HCT116 (cell line): ENCODE measurements at regions not wholly inside any gene's neighbourhood (a gene's known extent, or its start where the extent isn't known, plus 50 kb on each side); places are given as distances from the start of the nearest gene placed in this dataset.

ENCODE experiments used
- ATAC-seq: fragments of 200-7000 bp; cut with Tn5 transposase; 2 replicates; pipeline ENCODE4 v1.9.1; 2020; ENCODE audit warnings: mild to moderate bottlenecking, moderate library complexity
- BruUV-seq: library from RNA; stranded (reverse); fragments of 400-500 nt; replicated peaks from 2 replicates; lab custom pipeline; 2021; lab: Mats Ljungman, UMichigan
- CTCF ChIA-PET: fragments of 300-600 bp; sonication (Branson Sonifier 250); formaldehyde crosslinking; loops from one replicate; lab custom pipeline; 2021; ENCODE audit warnings: antibody characterized with exemption; lab: Charles Lee
- POLR2A ChIA-PET: fragments of 300-600, 350-600 bp; sonication (Branson Sonifier 250); formaldehyde crosslinking; loops from one replicate; lab custom pipeline; 2021; ENCODE audit warnings: antibody characterized with exemption; lab: Charles Lee
- RAD21 ChIA-PET, 2 experiments: fragments of 300-600 bp; sonication (Branson Sonifier 250); formaldehyde crosslinking; loops; one replicate each; lab custom pipeline; 2023; ENCODE audit warnings: low total read pairs in 2 of 2; ENCODE audit not compliant: uncharacterized antibody in 2 of 2, unreplicated experiment in 2 of 2, low non-redundant PET in 1 of 2; lab: Charles Lee
- DNase-seq: peaks from one replicate; pipeline ENCODE4 v3.0.0-alpha.2; 2010; ENCODE audit warnings: low read depth, low spot score
- H2AFZ ChIP-seq: fragments of 200-600 bp; shearing (Covaris generic), sonication (generic); 2 replicates; pipeline ENCODE4 v1.6.1; 2017; ENCODE audit warnings: low read depth, mixed run types, mixed read lengths, antibody characterized with exemption, low read length; ENCODE audit not compliant: poor library complexity, severe bottlenecking
- H3K27ac ChIP-seq: 2 replicates; pipeline ENCODE4 v1.5.1; 2012; ENCODE audit warnings: low read depth, low read length
- H3K27me3 ChIP-seq: fragments of 200-600 bp; sonication (generic); 2 replicates; pipeline ENCODE4 v1.6.1; 2016; ENCODE audit warnings: mixed run types, low read length, mixed read lengths; ENCODE audit not compliant: insufficient read depth
- H3K36me3 ChIP-seq, 2 experiments: fragments of 200-500 bp in 1 of 2; fragments of 200-600 bp in 1 of 2; sonication (Bioruptor generic) in 1 of 2; sonication (generic) in 1 of 2; 2 replicates each; pipeline versions ENCODE4 v1.5.1 to v1.6.1; 2014 to 2016; ENCODE audit warnings: low read length in 2 of 2, inconsistent platforms in 1 of 2, mixed read lengths in 1 of 2, mixed run types in 1 of 2; ENCODE audit not compliant: insufficient read depth in 2 of 2, control insufficient read depth in 1 of 2
- H3K4me1 ChIP-seq, 2 experiments: fragments of 200-600 bp in 1 of 2; sonication (generic) in 1 of 2; 2 replicates each; pipeline versions ENCODE4 v1.5.1 to v1.6.1; 2012 to 2017; ENCODE audit warnings: low read length in 2 of 2, inconsistent platforms in 1 of 2, mild to moderate bottlenecking in 1 of 2, mixed read lengths in 1 of 2, mixed run types in 1 of 2, moderate library complexity in 1 of 2; ENCODE audit not compliant: insufficient read depth in 2 of 2, control insufficient read depth in 1 of 2
- H3K4me2 ChIP-seq: fragments of 200-600 bp; sonication (generic); 2 replicates; pipeline ENCODE4 v1.6.1; 2017; ENCODE audit warnings: mixed run types, low read length, mixed read lengths
- H3K4me3 ChIP-seq, 2 experiments: fragments of 200-600 bp in 1 of 2; sonication (generic) in 1 of 2; replicated peaks in 1 of 2; 2 replicates each; pipeline ENCODE4 v1.5.1; 2011 to 2016; ENCODE audit warnings: low read length in 2 of 2, control low read depth in 1 of 2, low read depth in 1 of 2, mild to moderate bottlenecking in 1 of 2, mixed read lengths in 1 of 2, mixed run types in 1 of 2
- H3K79me2 ChIP-seq: fragments of 200-600 bp; sonication (generic); 2 replicates; pipeline ENCODE4 v1.6.1; 2017; ENCODE audit warnings: mild to moderate bottlenecking, mixed run types, low read length, moderate library complexity, mixed read lengths; ENCODE audit not compliant: insufficient read depth
- H3K9ac ChIP-seq: fragments of 200-600 bp; sonication (generic); 2 replicates; pipeline ENCODE4 v1.6.1; 2016; ENCODE audit warnings: low read length, mixed read lengths
- H3K9me2 ChIP-seq: fragments of 200-600 bp; sonication (generic), shearing (Covaris generic); 2 replicates; pipeline ENCODE4 v1.6.1; 2017; ENCODE audit warnings: mixed run types, mild to moderate bottlenecking, moderate library complexity; ENCODE audit not compliant: insufficient read depth
- H3K9me3 ChIP-seq, 2 experiments: fragments of 200-500 bp in 1 of 2; fragments of 200-600 bp in 1 of 2; sonication (Bioruptor generic) in 1 of 2; sonication (generic) in 1 of 2; 2 replicates each; pipeline ENCODE4 v1.6.1; 2014 to 2017; ENCODE audit warnings: low read length in 2 of 2, mixed read lengths in 2 of 2, inconsistent platforms in 1 of 2, low read depth in 1 of 2, mild to moderate bottlenecking in 1 of 2, mixed run types in 1 of 2, moderate library complexity in 1 of 2; ENCODE audit not compliant: control insufficient read depth in 1 of 2, insufficient read depth in 1 of 2
- H4K20me1 ChIP-seq: fragments of 200-600 bp; sonication (generic), shearing (Covaris generic); 2 replicates; pipeline ENCODE4 v1.6.1; 2017; ENCODE audit warnings: mixed run types, mild to moderate bottlenecking, moderate library complexity; ENCODE audit not compliant: insufficient read depth
- CEBPB ChIP-seq: IDR thresholded peaks from 2 replicates; pipeline ENCODE4 v1.6.1; 2012; ENCODE audit warnings: low read depth
- ELF1 ChIP-seq: IDR thresholded peaks from 2 replicates; pipeline ENCODE4 v1.6.1; 2012; ENCODE audit warnings: low read depth, borderline replicate concordance
- EZH2phosphoT487 ChIP-seq: fragments of 200-600 bp; IDR thresholded peaks from 2 replicates; pipeline ENCODE4 v1.6.1; 2018; ENCODE audit warnings: antibody characterized with exemption, borderline replicate concordance
- FOSL1 ChIP-seq: IDR thresholded peaks from 2 replicates; pipeline ENCODE4 v1.6.1; 2012; ENCODE audit warnings: low read depth
- JUND ChIP-seq: IDR thresholded peaks from 2 replicates; pipeline ENCODE4 v1.6.1; 2012
- POLR2A ChIP-seq: IDR thresholded peaks from 2 replicates; pipeline ENCODE4 v1.7.0; 2011; ENCODE audit warnings: borderline replicate concordance; ENCODE audit not compliant: insufficient read depth, insufficient read length; ENCODE audit errors: extremely low read depth
- POLR2AphosphoS5 ChIP-seq: IDR thresholded peaks from 2 replicates; pipeline ENCODE4 v1.6.1; 2011; ENCODE audit warnings: mild to moderate bottlenecking, low read depth, low read length, moderate library complexity
- TCF7L2 ChIP-seq: IDR thresholded peaks from 2 replicates; pipeline ENCODE4 v1.7.0; 2011; ENCODE audit warnings: borderline replicate concordance, inconsistent platforms; ENCODE audit not compliant: insufficient read depth, insufficient read length; ENCODE audit errors: extremely low read depth
- YY1 ChIP-seq: IDR thresholded peaks from 2 replicates; pipeline ENCODE4 v1.6.1; 2011; ENCODE audit warnings: low read length, low read depth, moderate library complexity, mild to moderate bottlenecking; ENCODE audit not compliant: insufficient replicate concordance; ENCODE audit errors: extremely low read depth
- ZFX ChIP-seq: fragments of 450-650 bp; IDR thresholded peaks from 2 replicates; pipeline ENCODE4 v1.6.1; 2017
- intact Hi-C: fragments of 100-400 bp; cut with micrococcal nuclease; formaldehyde crosslinking; loops from 2 replicates; pipeline ENCODE4 v1.10.0; 2022
- TF ChIP-seq, protein P1 (sequence below): IDR thresholded peaks from 2 replicates; pipeline ENCODE4 v1.6.1; 2012; ENCODE audit warnings: low read depth
- TF ChIP-seq, protein P2 (sequence below), 3 experiments: fragments of 200-600 bp in 1 of 3; sonication (generic) in 1 of 3; IDR thresholded peaks in 2 of 3; conservative IDR thresholded peaks in 1 of 3; 2 replicates each; pipeline ENCODE4 v1.5.1; 2012 to 2017; ENCODE audit warnings: low read depth in 2 of 3, low read length in 2 of 3, antibody characterized with exemption in 1 of 3, borderline replicate concordance in 1 of 3, control low read depth in 1 of 3, mild to moderate bottlenecking in 1 of 3, mixed read lengths in 1 of 3, mixed run types in 1 of 3, moderate library complexity in 1 of 3; ENCODE audit not compliant: insufficient read depth in 1 of 3
- TF ChIP-seq, protein P3 (sequence below): IDR thresholded peaks from 2 replicates; pipeline ENCODE4 v1.6.1; 2012

DNA sequence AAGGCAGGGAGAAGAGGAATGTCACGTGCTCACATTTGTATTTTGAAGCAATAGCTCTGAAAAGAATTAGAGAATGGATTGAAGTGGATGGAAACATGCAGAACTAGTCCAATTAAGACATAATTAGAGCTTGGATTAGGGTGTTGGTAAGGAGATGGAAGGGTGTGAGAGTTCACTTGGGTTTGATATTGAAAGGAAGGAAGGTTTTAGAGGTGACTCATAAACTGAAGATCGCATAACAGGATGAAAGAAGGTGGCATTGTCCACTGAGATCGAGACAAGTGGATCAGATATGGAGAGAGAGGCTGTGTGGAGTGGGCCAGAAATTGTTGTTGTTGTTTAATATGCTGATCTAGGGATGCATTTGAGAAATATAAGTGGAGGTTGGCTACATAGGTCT, 244.0 kb upstream of the SMIM31 start:
- Histone ChIP-seq H3K9me3 (no peaks in the 10 kb centered on the region), H3K9me2 (no peaks in the 10 kb centered on the region), H3K4me3 (no peak overlapping the region), H3K9ac (no peak overlapping the region), H3K4me1 (peaks cover 0 to 6% of the 10 kb centered on the region in 2 experiments; a peak in 2 of 4 replicates), H3K27ac (no peak overlapping the region), H3K79me2 (no peaks in the 10 kb centered on the region), H4K20me1 (no peaks in the 10 kb centered on the region), H2AFZ (no peak overlapping the region), H3K36me3 (no peaks in the 10 kb centered on the region), H3K4me2 (peak overlapping the region; percentile 7; the same call in 1 of the 2 replicates), H3K27me3 (no peaks in the 10 kb centered on the region)
- ChIA-PET POLR2A (no interaction called here), CTCF (no interaction called here), RAD21 (no interaction called here)
- intact Hi-C loops: no loop called here
- peak; percentile 24; the same call in 1 of the 2 replicates for TF ChIP-seq JUND
- peak; percentile 45; the same call in 1 of the 2 replicates for TF ChIP-seq FOSL1
- TF ChIP-seq TCF7L2: peak; percentile 32
- TF ChIP-seq, protein P1, sequence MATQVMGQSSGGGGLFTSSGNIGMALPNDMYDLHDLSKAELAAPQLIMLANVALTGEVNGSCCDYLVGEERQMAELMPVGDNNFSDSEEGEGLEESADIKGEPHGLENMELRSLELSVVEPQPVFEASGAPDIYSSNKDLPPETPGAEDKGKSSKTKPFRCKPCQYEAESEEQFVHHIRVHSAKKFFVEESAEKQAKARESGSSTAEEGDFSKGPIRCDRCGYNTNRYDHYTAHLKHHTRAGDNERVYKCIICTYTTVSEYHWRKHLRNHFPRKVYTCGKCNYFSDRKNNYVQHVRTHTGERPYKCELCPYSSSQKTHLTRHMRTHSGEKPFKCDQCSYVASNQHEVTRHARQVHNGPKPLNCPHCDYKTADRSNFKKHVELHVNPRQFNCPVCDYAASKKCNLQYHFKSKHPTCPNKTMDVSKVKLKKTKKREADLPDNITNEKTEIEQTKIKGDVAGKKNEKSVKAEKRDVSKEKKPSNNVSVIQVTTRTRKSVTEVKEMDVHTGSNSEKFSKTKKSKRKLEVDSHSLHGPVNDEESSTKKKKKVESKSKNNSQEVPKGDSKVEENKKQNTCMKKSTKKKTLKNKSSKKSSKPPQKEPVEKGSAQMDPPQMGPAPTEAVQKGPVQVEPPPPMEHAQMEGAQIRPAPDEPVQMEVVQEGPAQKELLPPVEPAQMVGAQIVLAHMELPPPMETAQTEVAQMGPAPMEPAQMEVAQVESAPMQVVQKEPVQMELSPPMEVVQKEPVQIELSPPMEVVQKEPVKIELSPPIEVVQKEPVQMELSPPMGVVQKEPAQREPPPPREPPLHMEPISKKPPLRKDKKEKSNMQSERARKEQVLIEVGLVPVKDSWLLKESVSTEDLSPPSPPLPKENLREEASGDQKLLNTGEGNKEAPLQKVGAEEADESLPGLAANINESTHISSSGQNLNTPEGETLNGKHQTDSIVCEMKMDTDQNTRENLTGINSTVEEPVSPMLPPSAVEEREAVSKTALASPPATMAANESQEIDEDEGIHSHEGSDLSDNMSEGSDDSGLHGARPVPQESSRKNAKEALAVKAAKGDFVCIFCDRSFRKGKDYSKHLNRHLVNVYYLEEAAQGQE: no peak
- no peak for TF ChIP-seq EZH2phosphoT487
- peak; percentile 76 for TF ChIP-seq CEBPB
- ATAC-seq (no peak), DNase-seq (no peak)
- BruUV-seq: no TSS peak

DNA sequence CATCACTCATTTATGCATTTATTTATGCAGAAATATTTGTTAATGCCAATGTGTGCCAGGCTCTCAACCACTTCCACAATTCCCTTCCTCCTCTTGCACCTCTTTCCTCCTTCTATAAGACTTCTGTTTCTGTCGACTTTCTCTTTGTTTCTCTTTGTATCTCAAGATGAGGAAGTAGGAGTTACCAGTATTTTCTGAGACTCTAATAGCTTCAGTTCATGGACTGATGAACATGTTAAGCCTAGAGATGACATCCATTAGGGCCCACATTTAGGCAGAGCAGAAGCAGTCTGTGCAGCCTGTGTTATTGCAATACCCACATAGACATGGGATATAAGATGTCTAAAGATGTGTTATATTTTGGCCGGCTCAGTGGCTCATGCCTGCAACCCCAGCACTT, 241.8 kb upstream of the SMIM31 start:
- Histone ChIP-seq H3K9me3 (no peaks in the 10 kb centered on the region), H3K9ac (no peak overlapping the region), H3K9me2 (no peaks in the 10 kb centered on the region), H3K79me2 (no peaks in the 10 kb centered on the region), H3K36me3 (no peaks in the 10 kb centered on the region), H3K27ac (no peak overlapping the region), H4K20me1 (no peaks in the 10 kb centered on the region), H3K4me3 (no peak overlapping the region), H3K4me1 (peaks cover 0 to 6% of the 10 kb centered on the region in 2 experiments; a peak in 2 of 4 replicates), H2AFZ (no peak overlapping the region), H3K4me2 (no peak overlapping the region), H3K27me3 (no peaks in the 10 kb centered on the region)
- POLR2A ChIA-PET: no interaction called here
- intact Hi-C loops: no loop called here
- CTCF ChIA-PET: no interaction called here
- DNase-seq: no peak
- no peak for ATAC-seq
- RAD21 ChIA-PET: no interaction called here
- no TSS peak for BruUV-seq
- TF ChIP-seq POLR2A (no peak), YY1 (no peak), CEBPB (no peak), ELF1 (no peak), POLR2AphosphoS5 (no peak), FOSL1 (no peak), ZFX (no peak)
- TF ChIP-seq, protein P2, sequence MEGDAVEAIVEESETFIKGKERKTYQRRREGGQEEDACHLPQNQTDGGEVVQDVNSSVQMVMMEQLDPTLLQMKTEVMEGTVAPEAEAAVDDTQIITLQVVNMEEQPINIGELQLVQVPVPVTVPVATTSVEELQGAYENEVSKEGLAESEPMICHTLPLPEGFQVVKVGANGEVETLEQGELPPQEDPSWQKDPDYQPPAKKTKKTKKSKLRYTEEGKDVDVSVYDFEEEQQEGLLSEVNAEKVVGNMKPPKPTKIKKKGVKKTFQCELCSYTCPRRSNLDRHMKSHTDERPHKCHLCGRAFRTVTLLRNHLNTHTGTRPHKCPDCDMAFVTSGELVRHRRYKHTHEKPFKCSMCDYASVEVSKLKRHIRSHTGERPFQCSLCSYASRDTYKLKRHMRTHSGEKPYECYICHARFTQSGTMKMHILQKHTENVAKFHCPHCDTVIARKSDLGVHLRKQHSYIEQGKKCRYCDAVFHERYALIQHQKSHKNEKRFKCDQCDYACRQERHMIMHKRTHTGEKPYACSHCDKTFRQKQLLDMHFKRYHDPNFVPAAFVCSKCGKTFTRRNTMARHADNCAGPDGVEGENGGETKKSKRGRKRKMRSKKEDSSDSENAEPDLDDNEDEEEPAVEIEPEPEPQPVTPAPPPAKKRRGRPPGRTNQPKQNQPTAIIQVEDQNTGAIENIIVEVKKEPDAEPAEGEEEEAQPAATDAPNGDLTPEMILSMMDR (IDR thresholded peaks at IDR 0.05 in 2 of 3, conservative IDR thresholded peaks at IDR 0.05 in 1 of 3; ENCODE audit: borderline replicate concordance in 1 of 3, insufficient read depth in 1 of 3, low read depth in 2 of 3, low read length in 2 of 3): no peak
- TF ChIP-seq, protein P3, sequence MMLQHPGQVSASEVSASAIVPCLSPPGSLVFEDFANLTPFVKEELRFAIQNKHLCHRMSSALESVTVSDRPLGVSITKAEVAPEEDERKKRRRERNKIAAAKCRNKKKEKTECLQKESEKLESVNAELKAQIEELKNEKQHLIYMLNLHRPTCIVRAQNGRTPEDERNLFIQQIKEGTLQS: no peak
